Neural progenitor cell (in vitro differentiated cells): ENCODE measurements at regions not wholly inside any gene's neighbourhood (a gene's known extent, or its start where the extent isn't known, plus 50 kb on each side); places are given as distances from the start of the nearest gene placed in this dataset.

Source experiments
- DNase-seq: peaks from one replicate; pipeline ENCODE4 v3.0.0-alpha.2; 2016; ENCODE audit warnings: low spot score
- H2AFZ ChIP-seq: fragments of 200-600 bp; sonication (generic); replicated peaks from 2 replicates; pipeline ENCODE4 v1.6.1; 2016; ENCODE audit warnings: antibody characterized with exemption
- H3F3A ChIP-seq: fragments of 200-600 bp; sonication (generic); 2 replicates; pipeline ENCODE4 v1.6.1; 2016; ENCODE audit warnings: antibody characterized with exemption, low read depth
- H3K27ac ChIP-seq: fragments of 200-600 bp; sonication (generic); 2 replicates; pipeline ENCODE4 v1.5.1; 2016; ENCODE audit warnings: mild to moderate bottlenecking
- H3K27me3 ChIP-seq: fragments of 200-600 bp; sonication (generic); 2 replicates; pipeline ENCODE4 v1.6.1; 2016; ENCODE audit warnings: mild to moderate bottlenecking, moderate library complexity
- H3K36me3 ChIP-seq: fragments of 200-600 bp; sonication (generic); 2 replicates; pipeline ENCODE4 v1.5.1; 2016
- H3K4me1 ChIP-seq: fragments of 200-600 bp; sonication (generic); 2 replicates; pipeline ENCODE4 v1.6.1; 2016; ENCODE audit warnings: mixed run types
- H3K4me2 ChIP-seq: fragments of 200-600 bp; sonication (generic); 2 replicates; pipeline ENCODE4 v1.6.1; 2016
- H3K4me3 ChIP-seq: fragments of 200-600 bp; sonication (generic); 2 replicates; pipeline ENCODE4 v1.5.1; 2016
- H3K79me2 ChIP-seq: fragments of 200-600 bp; sonication (generic); 2 replicates; pipeline ENCODE4 v1.6.1; 2016; ENCODE audit warnings: low read depth
- H3K9ac ChIP-seq: fragments of 200-600 bp; sonication (generic); 2 replicates; pipeline ENCODE4 v1.6.1; 2016
- H3K9me3 ChIP-seq: fragments of 200-600 bp; sonication (generic); 2 replicates; pipeline ENCODE4 v1.5.1; 2016; ENCODE audit warnings: low read depth
- H4K20me1 ChIP-seq: fragments of 200-600 bp; sonication (generic); 2 replicates; pipeline ENCODE4 v1.6.1; 2016; ENCODE audit warnings: low read depth
- H3K27ac Mint-ChIP-seq: 3 replicates; pipeline ENCODE4 v1.8.0; 2021; ENCODE audit warnings: mixed read lengths
- H3K27me3 Mint-ChIP-seq: 2 replicates; pipeline ENCODE4 v1.8.0; 2022; ENCODE audit warnings: low read depth, mild to moderate bottlenecking, inconsistent platforms, moderate library complexity, mixed read lengths; ENCODE audit not compliant: insufficient read depth
- H3K36me3 Mint-ChIP-seq: 3 replicates; pipeline ENCODE4 v1.8.0; 2021; ENCODE audit warnings: mixed read lengths
- H3K4me1 Mint-ChIP-seq: 3 replicates; pipeline ENCODE4 v1.8.0; 2021; ENCODE audit warnings: mixed read lengths
- H3K4me3 Mint-ChIP-seq: 3 replicates; pipeline ENCODE4 v1.8.0; 2021; ENCODE audit warnings: mild to moderate bottlenecking, moderate library complexity, mixed read lengths
- H3K9me3 Mint-ChIP-seq: 3 replicates; pipeline ENCODE4 v1.8.0; 2020; ENCODE audit warnings: mixed read lengths
- CTCF ChIP-seq: fragments of 200-600 bp; sonication (generic); IDR thresholded peaks from 2 replicates; pipeline ENCODE4 v1.5.1; 2017; ENCODE audit warnings: antibody characterized with exemption, mild to moderate bottlenecking
- EZH2 ChIP-seq: fragments of 200-600 bp; sonication (generic); IDR thresholded peaks from 2 replicates; pipeline ENCODE4 v1.6.1; 2017; ENCODE audit warnings: antibody characterized with exemption, mild to moderate bottlenecking, moderate library complexity
- EZH2phosphoT487 ChIP-seq: fragments of 200-600 bp; sonication (generic); IDR thresholded peaks from 2 replicates; pipeline ENCODE4 v1.6.1; 2017; ENCODE audit warnings: antibody characterized with exemption

GRCh38 chrX:112968351-112969133 lies 127.9 kb upstream of the AMOT start:
- no peak for TF ChIP-seq EZH2phosphoT487
- no peak for TF ChIP-seq CTCF
- no peak for TF ChIP-seq EZH2
- Mint-ChIP-seq H3K27me3 (no peaks in the 10 kb centered on the region), H3K4me3 (no peak overlapping the region), H3K9me3 (no peaks in the 10 kb centered on the region), H3K4me1 (no peaks in the 10 kb centered on the region), H3K27ac (no peak overlapping the region), H3K36me3 (no peaks in the 10 kb centered on the region)
- H3F3A ChIP-seq, result no peaks in the 10 kb centered on the region
- H3K9ac ChIP-seq, result no peak overlapping the region
- H3K27me3 ChIP-seq, result no peaks in the 10 kb centered on the region
- no peak for DNase-seq
- H3K4me1 ChIP-seq, result no peaks in the 10 kb centered on the region
- H3K79me2 ChIP-seq, result no peaks in the 10 kb centered on the region
- H2AFZ ChIP-seq, result no peak overlapping the region
- no peak overlapping the region for H3K27ac ChIP-seq
- no peak overlapping the region for H3K4me3 ChIP-seq
- H3K36me3 ChIP-seq, result no peaks in the 10 kb centered on the region
- H3K9me3 ChIP-seq, result no peaks in the 10 kb centered on the region
- no peaks in the 10 kb centered on the region for H4K20me1 ChIP-seq
- H3K4me2 ChIP-seq, result no peak overlapping the region

DNA sequence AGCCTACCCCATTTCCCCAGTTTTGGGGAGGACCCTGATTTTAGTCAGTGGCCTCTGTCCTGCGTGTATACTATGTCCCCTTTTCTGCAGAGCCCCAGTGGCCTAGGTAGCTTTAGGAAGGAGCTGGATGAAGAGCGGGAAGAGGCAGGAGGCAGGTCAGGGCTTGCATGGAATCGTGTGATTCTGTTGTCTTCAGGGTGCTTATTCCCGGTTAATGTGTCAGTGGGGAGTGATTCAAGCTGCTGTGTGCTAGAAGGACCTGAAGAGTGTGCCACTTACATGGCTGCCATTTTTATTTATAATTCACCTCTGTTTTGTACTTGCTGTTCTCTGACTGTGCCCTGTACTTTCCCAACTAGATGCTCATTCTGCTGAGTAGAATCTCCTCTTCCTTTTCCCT lies 127.3 kb upstream of the AMOT start:
- Histone ChIP-seq H3K4me3 (no peak overlapping the region), H3K9me3 (no peaks in the 10 kb centered on the region), H3K79me2 (no peaks in the 10 kb centered on the region), H4K20me1 (no peaks in the 10 kb centered on the region), H3K9ac (no peak overlapping the region), H3K4me2 (no peak overlapping the region), H3F3A (no peaks in the 10 kb centered on the region), H3K27me3 (no peaks in the 10 kb centered on the region), H2AFZ (no peak overlapping the region), H3K36me3 (no peaks in the 10 kb centered on the region), H3K27ac (no peak overlapping the region), H3K4me1 (no peaks in the 10 kb centered on the region)
- no peaks in the 10 kb centered on the region for H3K36me3 Mint-ChIP-seq
- H3K27ac Mint-ChIP-seq, result no peak overlapping the region
- no peaks in the 10 kb centered on the region for H3K9me3 Mint-ChIP-seq
- H3K4me3 Mint-ChIP-seq, result no peak overlapping the region
- no peak for DNase-seq
- no peaks in the 10 kb centered on the region for H3K27me3 Mint-ChIP-seq
- TF ChIP-seq CTCF, result no peak
- no peak for TF ChIP-seq EZH2
- no peak for TF ChIP-seq EZH2phosphoT487
- H3K4me1 Mint-ChIP-seq, result no peaks in the 10 kb centered on the region

DNA sequence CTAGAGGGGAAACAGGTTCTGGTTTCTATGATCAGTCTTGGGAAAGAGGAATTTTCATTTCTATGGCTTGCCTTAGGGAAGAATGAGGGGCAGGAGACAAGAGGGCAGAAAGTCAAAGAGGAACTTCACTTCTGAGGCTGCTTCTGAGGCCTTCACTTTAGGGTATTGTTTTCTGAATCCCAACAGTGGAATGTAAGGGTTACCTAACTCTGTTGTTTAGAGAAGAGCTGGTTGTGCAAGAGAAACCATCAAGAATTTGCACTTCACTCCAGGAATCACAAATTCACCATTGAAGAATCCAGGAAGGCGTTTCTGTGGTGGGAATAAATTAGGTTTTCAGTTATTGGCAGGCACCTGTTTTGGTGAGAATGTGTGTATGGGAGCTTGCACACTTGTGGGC lies 126.7 kb upstream of the AMOT start:
- Histone ChIP-seq H3K4me2 (no peak overlapping the region), H3K9ac (no peak overlapping the region), H3K79me2 (no peaks in the 10 kb centered on the region), H4K20me1 (no peaks in the 10 kb centered on the region), H3F3A (no peaks in the 10 kb centered on the region), H3K9me3 (no peaks in the 10 kb centered on the region), H3K4me1 (no peaks in the 10 kb centered on the region), H3K4me3 (no peak overlapping the region), H2AFZ (no peak overlapping the region), H3K27ac (no peak overlapping the region), H3K27me3 (no peaks in the 10 kb centered on the region), H3K36me3 (no peaks in the 10 kb centered on the region)
- Mint-ChIP-seq H3K9me3 (no peaks in the 10 kb centered on the region), H3K4me1 (no peaks in the 10 kb centered on the region), H3K4me3 (no peak overlapping the region), H3K27ac (no peak overlapping the region), H3K36me3 (no peaks in the 10 kb centered on the region), H3K27me3 (no peaks in the 10 kb centered on the region)
- no peak for DNase-seq
- TF ChIP-seq EZH2 (no peak), CTCF (no peak), EZH2phosphoT487 (no peak)
